ENCODE measurements at regions not wholly inside any gene's neighbourhood (a gene's known extent, or its start where the extent isn't known, plus 50 kb on each side); places are given as distances from the start of the nearest gene placed in this dataset.

DNA sequence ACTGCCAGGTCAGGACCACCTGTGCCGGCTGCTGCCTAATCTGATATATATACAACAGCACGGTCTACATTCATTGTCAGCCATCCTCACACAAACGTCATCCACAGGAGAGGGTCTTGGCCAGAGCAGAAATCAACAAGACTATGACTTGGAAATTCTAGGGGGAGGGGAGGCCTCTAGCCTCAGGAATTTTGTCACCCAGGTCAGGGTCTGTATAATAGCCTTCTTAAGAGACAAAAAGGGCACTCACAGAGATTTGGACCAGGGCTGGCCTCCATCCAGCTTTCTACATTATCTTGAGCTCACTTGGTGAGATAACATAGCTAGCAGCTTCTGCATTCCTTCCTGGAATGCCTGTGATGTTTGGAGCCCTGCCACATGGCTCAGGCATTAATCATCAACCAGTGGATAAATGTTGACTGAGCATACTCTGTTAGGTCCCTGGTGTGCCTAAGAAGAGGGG, 50.4 kb upstream of the CTIF start (continued):
- TF ChIP-seq, protein P1, sequence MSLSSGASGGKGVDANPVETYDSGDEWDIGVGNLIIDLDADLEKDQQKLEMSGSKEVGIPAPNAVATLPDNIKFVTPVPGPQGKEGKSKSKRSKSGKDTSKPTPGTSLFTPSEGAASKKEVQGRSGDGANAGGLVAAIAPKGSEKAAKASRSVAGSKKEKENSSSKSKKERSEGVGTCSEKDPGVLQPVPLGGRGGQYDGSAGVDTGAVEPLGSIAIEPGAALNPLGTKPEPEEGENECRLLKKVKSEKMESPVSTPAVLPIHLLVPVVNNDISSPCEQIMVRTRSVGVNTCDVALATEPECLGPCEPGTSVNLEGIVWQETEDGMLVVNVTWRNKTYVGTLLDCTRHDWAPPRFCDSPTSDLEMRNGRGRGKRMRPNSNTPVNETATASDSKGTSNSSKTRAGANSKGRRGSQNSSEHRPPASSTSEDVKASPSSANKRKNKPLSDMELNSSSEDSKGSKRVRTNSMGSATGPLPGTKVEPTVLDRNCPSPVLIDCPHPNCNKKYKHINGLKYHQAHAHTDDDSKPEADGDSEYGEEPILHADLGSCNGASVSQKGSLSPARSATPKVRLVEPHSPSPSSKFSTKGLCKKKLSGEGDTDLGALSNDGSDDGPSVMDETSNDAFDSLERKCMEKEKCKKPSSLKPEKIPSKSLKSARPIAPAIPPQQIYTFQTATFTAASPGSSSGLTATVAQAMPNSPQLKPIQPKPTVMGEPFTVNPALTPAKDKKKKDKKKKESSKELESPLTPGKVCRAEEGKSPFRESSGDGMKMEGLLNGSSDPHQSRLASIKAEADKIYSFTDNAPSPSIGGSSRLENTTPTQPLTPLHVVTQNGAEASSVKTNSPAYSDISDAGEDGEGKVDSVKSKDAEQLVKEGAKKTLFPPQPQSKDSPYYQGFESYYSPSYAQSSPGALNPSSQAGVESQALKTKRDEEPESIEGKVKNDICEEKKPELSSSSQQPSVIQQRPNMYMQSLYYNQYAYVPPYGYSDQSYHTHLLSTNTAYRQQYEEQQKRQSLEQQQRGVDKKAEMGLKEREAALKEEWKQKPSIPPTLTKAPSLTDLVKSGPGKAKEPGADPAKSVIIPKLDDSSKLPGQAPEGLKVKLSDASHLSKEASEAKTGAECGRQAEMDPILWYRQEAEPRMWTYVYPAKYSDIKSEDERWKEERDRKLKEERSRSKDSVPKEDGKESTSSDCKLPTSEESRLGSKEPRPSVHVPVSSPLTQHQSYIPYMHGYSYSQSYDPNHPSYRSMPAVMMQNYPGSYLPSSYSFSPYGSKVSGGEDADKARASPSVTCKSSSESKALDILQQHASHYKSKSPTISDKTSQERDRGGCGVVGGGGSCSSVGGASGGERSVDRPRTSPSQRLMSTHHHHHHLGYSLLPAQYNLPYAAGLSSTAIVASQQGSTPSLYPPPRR (CRISPR knock-in tag; IDR thresholded peaks at IDR 0.05; ENCODE audit: borderline replicate concordance), result peak; percentile 75; the same call in 1 of the 2 replicates
- TF ChIP-seq MEIS2 (CRISPR knock-in tag; IDR thresholded peaks at IDR 0.05), result 0 out of 2 replicates have a peak, but pooled peaks have one; percentile 50
- peak; percentile 81 for TF ChIP-seq HOXA3 (CRISPR knock-in tag; IDR thresholded peaks at IDR 0.05)
- TF ChIP-seq IRX3 (CRISPR knock-in tag; IDR thresholded peaks at IDR 0.05; ENCODE audit: borderline replicate concordance, low read depth), result no peak
- TF ChIP-seq ELF1 (CRISPR knock-in tag; IDR thresholded peaks at IDR 0.05), result no peak; the same call in 1 of the 2 replicates
- TF ChIP-seq, protein P2, sequence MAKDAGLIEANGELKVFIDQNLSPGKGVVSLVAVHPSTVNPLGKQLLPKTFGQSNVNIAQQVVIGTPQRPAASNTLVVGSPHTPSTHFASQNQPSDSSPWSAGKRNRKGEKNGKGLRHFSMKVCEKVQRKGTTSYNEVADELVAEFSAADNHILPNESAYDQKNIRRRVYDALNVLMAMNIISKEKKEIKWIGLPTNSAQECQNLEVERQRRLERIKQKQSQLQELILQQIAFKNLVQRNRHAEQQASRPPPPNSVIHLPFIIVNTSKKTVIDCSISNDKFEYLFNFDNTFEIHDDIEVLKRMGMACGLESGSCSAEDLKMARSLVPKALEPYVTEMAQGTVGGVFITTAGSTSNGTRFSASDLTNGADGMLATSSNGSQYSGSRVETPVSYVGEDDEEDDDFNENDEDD (CRISPR knock-in tag; IDR thresholded peaks at IDR 0.05; ENCODE audit: borderline replicate concordance), result peak; percentile 13; the same call in 1 of the 2 replicates
- TF ChIP-seq, protein P3, sequence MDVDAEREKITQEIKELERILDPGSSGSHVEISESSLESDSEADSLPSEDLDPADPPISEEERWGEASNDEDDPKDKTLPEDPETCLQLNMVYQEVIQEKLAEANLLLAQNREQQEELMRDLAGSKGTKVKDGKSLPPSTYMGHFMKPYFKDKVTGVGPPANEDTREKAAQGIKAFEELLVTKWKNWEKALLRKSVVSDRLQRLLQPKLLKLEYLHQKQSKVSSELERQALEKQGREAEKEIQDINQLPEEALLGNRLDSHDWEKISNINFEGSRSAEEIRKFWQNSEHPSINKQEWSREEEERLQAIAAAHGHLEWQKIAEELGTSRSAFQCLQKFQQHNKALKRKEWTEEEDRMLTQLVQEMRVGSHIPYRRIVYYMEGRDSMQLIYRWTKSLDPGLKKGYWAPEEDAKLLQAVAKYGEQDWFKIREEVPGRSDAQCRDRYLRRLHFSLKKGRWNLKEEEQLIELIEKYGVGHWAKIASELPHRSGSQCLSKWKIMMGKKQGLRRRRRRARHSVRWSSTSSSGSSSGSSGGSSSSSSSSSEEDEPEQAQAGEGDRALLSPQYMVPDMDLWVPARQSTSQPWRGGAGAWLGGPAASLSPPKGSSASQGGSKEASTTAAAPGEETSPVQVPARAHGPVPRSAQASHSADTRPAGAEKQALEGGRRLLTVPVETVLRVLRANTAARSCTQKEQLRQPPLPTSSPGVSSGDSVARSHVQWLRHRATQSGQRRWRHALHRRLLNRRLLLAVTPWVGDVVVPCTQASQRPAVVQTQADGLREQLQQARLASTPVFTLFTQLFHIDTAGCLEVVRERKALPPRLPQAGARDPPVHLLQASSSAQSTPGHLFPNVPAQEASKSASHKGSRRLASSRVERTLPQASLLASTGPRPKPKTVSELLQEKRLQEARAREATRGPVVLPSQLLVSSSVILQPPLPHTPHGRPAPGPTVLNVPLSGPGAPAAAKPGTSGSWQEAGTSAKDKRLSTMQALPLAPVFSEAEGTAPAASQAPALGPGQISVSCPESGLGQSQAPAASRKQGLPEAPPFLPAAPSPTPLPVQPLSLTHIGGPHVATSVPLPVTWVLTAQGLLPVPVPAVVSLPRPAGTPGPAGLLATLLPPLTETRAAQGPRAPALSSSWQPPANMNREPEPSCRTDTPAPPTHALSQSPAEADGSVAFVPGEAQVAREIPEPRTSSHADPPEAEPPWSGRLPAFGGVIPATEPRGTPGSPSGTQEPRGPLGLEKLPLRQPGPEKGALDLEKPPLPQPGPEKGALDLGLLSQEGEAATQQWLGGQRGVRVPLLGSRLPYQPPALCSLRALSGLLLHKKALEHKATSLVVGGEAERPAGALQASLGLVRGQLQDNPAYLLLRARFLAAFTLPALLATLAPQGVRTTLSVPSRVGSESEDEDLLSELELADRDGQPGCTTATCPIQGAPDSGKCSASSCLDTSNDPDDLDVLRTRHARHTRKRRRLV (CRISPR knock-in tag; IDR thresholded peaks at IDR 0.05), result no peak
- TF ChIP-seq KLF6 (CRISPR knock-in tag; IDR thresholded peaks at IDR 0.05), result peak; percentile 25; the same call in 1 of the 2 replicates
- no peak for TF ChIP-seq DR1 (CRISPR knock-in tag; IDR thresholded peaks at IDR 0.05)
- peak; percentile 85 for TF ChIP-seq ZNF614 (CRISPR knock-in tag; IDR thresholded peaks at IDR 0.05; ENCODE audit: borderline replicate concordance)
- no peak for TF ChIP-seq MED8 (CRISPR knock-in tag; IDR thresholded peaks at IDR 0.05; ENCODE audit: insufficient replicate concordance)
- TF ChIP-seq ZNF432 (CRISPR knock-in tag; IDR thresholded peaks at IDR 0.05; ENCODE audit: borderline replicate concordance), result no peak
- TF ChIP-seq NFYB (CRISPR knock-in tag; IDR thresholded peaks at IDR 0.05), result no peak
- TF ChIP-seq ZBTB3 (CRISPR knock-in tag; IDR thresholded peaks at IDR 0.05; ENCODE audit: borderline replicate concordance, low read depth), result no peak
- no peak for TF ChIP-seq ELF4 (CRISPR knock-in tag; IDR thresholded peaks at IDR 0.05; ENCODE audit: borderline replicate concordance)
- no peak for TF ChIP-seq KAT2B (IDR thresholded peaks at IDR 0.05; ENCODE audit: borderline replicate concordance, low read depth, low read length)
- TF ChIP-seq HNRNPL (IDR thresholded peaks at IDR 0.05; ENCODE audit: low read depth, low read length), result no peak
- TF ChIP-seq NR1H2 (CRISPR knock-in tag; IDR thresholded peaks at IDR 0.05; ENCODE audit: borderline replicate concordance, low read depth), result no peak
- 0 out of 2 replicates have a peak, but pooled peaks have one; percentile 62 for TF ChIP-seq ZNF766 (CRISPR knock-in tag; IDR thresholded peaks at IDR 0.05; ENCODE audit: borderline replicate concordance)
- no peak for TF ChIP-seq ZNF225 (CRISPR knock-in tag; IDR thresholded peaks at IDR 0.05)

All from HepG2 (cell line).